Sigmoid colon (tissue), 4 donors: ENCODE measurements at regions not wholly inside any gene's neighbourhood (a gene's known extent, or its start where the extent isn't known, plus 50 kb on each side); places are given as distances from the start of the nearest gene placed in this dataset.

ENCODE experiments used
- EP300 ChIP-seq, 4 donors: sonication (generic); formaldehyde crosslinking; IDR thresholded peaks; one replicate each; pipeline ENCODE4 v1.6.1; 2017; ENCODE audit warnings: antibody characterized with exemption in 4 of 4
- POLR2A ChIP-seq, 2 donors: fragments of 450-650 bp; IDR thresholded peaks; one replicate each; pipeline ENCODE4 v1.6.1; 2016; ENCODE audit warnings: antibody characterized with exemption in 2 of 2, mild to moderate bottlenecking in 2 of 2, moderate library complexity in 2 of 2

- TF ChIP-seq EP300 (IDR thresholded peaks at IDR 0.05) (no peak), POLR2A (IDR thresholded peaks at IDR 0.05) (no peak)
Measured at GRCh38 chr13:34655554-34655953, 286.5 kb upstream of the NBEA start.
